K562 (cell line): ENCODE measurements at regions not wholly inside any gene's neighbourhood (a gene's known extent, or its start where the extent isn't known, plus 50 kb on each side); places are given as distances from the start of the nearest gene placed in this dataset.

ENCODE experiments used
- ATAC-seq: fragments of 200-7000 bp; cut with Tn5 transposase; 3 replicates; pipeline ENCODE4 v1.9.1; 2020; ENCODE audit warnings: moderate library complexity
- BruUV-seq: library from RNA; stranded (reverse); fragments of 400-500 nt; replicated peaks from 2 replicates; lab custom pipeline; 2021; lab: Mats Ljungman, UMichigan
- CTCF ChIA-PET: fragments of 300-600 bp; formaldehyde crosslinking; extraction: SDS; loops from one replicate; lab custom pipeline; 2021; ENCODE audit warnings: low intra/inter-chr PET ratio; lab: Yijun Ruan, JAX
- POLR2A ChIA-PET: fragments of 300-600, 350-650 bp; sonication (Branson Sonifier 250); formaldehyde crosslinking; extraction: SDS; loops from one replicate; lab custom pipeline; 2021; ENCODE audit warnings: antibody characterized with exemption, inconsistent platforms; lab: Yijun Ruan, JAX
- DNase-seq, 4 experiments: peaks; one replicate each; pipeline versions ENCODE4 v3.0.0 to v3.0.0-alpha.2; 2011 to 2018; ENCODE audit warnings: low spot score in 3 of 4, mixed read lengths in 3 of 4; ENCODE audit errors: extremely low read depth in 1 of 4
- FAIRE-seq: peaks from 2 replicates; lab custom pipeline; 2011; peaks lifted over from hg19 to GRCh38; lab: Jason Lieb, UNC
- H2AFZ ChIP-seq: 2 replicates; pipeline ENCODE4 v1.6.0; 2011; ENCODE audit warnings: low read depth, low read length, control low read depth, inconsistent platforms
- H3K27ac ChIP-seq: fragments of 200-600 bp; 3 replicates; pipeline ENCODE4 v1.8.0; 2011; ENCODE audit warnings: low read depth, mild to moderate bottlenecking, control low read depth, inconsistent platforms, low read length, moderate library complexity, mixed read lengths; ENCODE audit errors: extremely low read depth
- H3K27me3 ChIP-seq, 2 experiments: fragments of 300-600 bp in 1 of 2; 2 replicates in 1 of 2; 3 replicates in 1 of 2; pipeline versions ENCODE4 v1.6.0 to v1.8.0; 2011; ENCODE audit warnings: inconsistent platforms in 2 of 2, low read length in 2 of 2, mild to moderate bottlenecking in 1 of 2, mixed read lengths in 1 of 2, moderate library complexity in 1 of 2; ENCODE audit not compliant: control insufficient read depth in 2 of 2, insufficient read depth in 2 of 2
- H3K36me3 ChIP-seq: fragments of 300-600 bp; 3 replicates; pipeline ENCODE4 v1.8.0; 2011; ENCODE audit warnings: mild to moderate bottlenecking, low read length, inconsistent platforms; ENCODE audit not compliant: control insufficient read depth, insufficient read depth
- H3K4me1 ChIP-seq, 2 experiments: fragments of 200-600 bp in 1 of 2; replicated peaks in 1 of 2; 2 replicates in 1 of 2; 3 replicates in 1 of 2; pipeline versions ENCODE4 v1.5.1 to v1.8.0; 2011; ENCODE audit warnings: inconsistent platforms in 2 of 2, low read length in 2 of 2, mild to moderate bottlenecking in 1 of 2, mixed read lengths in 1 of 2, moderate library complexity in 1 of 2; ENCODE audit not compliant: control insufficient read depth in 2 of 2, insufficient read depth in 2 of 2
- H3K4me2 ChIP-seq: 2 replicates; pipeline ENCODE4 v1.6.1; 2011; ENCODE audit warnings: low read length, control low read depth, inconsistent platforms, mixed read lengths; ENCODE audit not compliant: insufficient read depth
- H3K4me3 ChIP-seq: fragments of 200-600 bp; sonication (generic), shearing (Covaris generic); 2 replicates; pipeline ENCODE4 v1.5.1; 2016; ENCODE audit warnings: control low read depth, inconsistent platforms
- H3K79me2 ChIP-seq: fragments of 200-600 bp; 3 replicates; pipeline ENCODE4 v1.8.0; 2011; ENCODE audit warnings: low read length, inconsistent platforms; ENCODE audit not compliant: control insufficient read depth, insufficient read depth
- H3K9ac ChIP-seq, 2 experiments: 2 replicates each; pipeline versions ENCODE4 v1.6.0 to v1.6.1; 2011; ENCODE audit warnings: low read depth in 2 of 2, low read length in 2 of 2, control low read depth in 1 of 2, inconsistent platforms in 1 of 2, mild to moderate bottlenecking in 1 of 2, mixed read lengths in 1 of 2; ENCODE audit not compliant: insufficient read depth in 1 of 2
- H3K9me1 ChIP-seq: one replicate; pipeline ENCODE4 v1.6.0; 2011; ENCODE audit warnings: inconsistent platforms, mild to moderate bottlenecking, low read length, moderate library complexity; ENCODE audit not compliant: control insufficient read depth, insufficient read depth
- H3K9me3 ChIP-seq: replicated peaks from 2 replicates; pipeline ENCODE4 v1.5.1; 2011; ENCODE audit warnings: low read depth, low read length, inconsistent platforms; ENCODE audit not compliant: control insufficient read depth, insufficient read depth
- H4K20me1 ChIP-seq: replicated peaks from 2 replicates; pipeline ENCODE4 v1.6.1; 2011; ENCODE audit warnings: low read length, inconsistent platforms, mixed read lengths; ENCODE audit not compliant: control insufficient read depth, insufficient read depth
- CBFA2T2 ChIP-seq: fragments of 450-650 bp; conservative IDR thresholded peaks from 2 replicates; pipeline ENCODE4 v1.6.1; 2017; ENCODE audit warnings: mild to moderate bottlenecking
- CREM ChIP-seq: IDR thresholded peaks from 2 replicates; pipeline ENCODE4 v1.6.1; 2014; ENCODE audit warnings: antibody characterized with exemption, low read depth
- CTCF ChIP-seq, 3 experiments: IDR thresholded peaks in 2 of 3; conservative IDR thresholded peaks in 1 of 3; 2 replicates each; pipeline ENCODE4 v1.5.1; 2011 to 2012; ENCODE audit warnings: low read length in 3 of 3, mild to moderate bottlenecking in 3 of 3, control low read depth in 2 of 3, improper control_type of control experiment in 1 of 3, inconsistent platforms in 1 of 3, low read depth in 1 of 3, mixed read lengths in 1 of 3, moderate library complexity in 1 of 3; ENCODE audit not compliant: insufficient read depth in 2 of 3
- GABPB1 ChIP-seq: sonication (generic); formaldehyde crosslinking; IDR thresholded peaks from 2 replicates; pipeline ENCODE4 v1.8.0; 2022; ENCODE audit warnings: mild to moderate bottlenecking, missing genetic modification reagents
- HDAC8 ChIP-seq: fragments of 450-650 bp; IDR thresholded peaks from 2 replicates; pipeline ENCODE4 v1.6.1; 2016; ENCODE audit warnings: mild to moderate bottlenecking, missing genetic modification characterization, moderate library complexity, missing compliant biosample characterization
- L3MBTL2 ChIP-seq: fragments of 450-650 bp; IDR thresholded peaks from 2 replicates; pipeline ENCODE4 v1.6.1; 2016; ENCODE audit warnings: mild to moderate bottlenecking, moderate library complexity
- LARP7 ChIP-seq: fragments of 450-650 bp; IDR thresholded peaks from 2 replicates; pipeline ENCODE4 v1.6.1; 2016
- MEF2A ChIP-seq: IDR thresholded peaks from 2 replicates; pipeline ENCODE4 v1.6.1; 2011; ENCODE audit warnings: low read depth, mild to moderate bottlenecking, low read length, moderate library complexity; ENCODE audit not compliant: control insufficient read depth
- MNT ChIP-seq, 2 experiments: fragments of 450-650 bp; conservative IDR thresholded peaks; 2 replicates each; pipeline ENCODE4 v1.6.1; 2017; ENCODE audit warnings: mild to moderate bottlenecking in 2 of 2, moderate library complexity in 2 of 2
- NR2F6 ChIP-seq: fragments of 450-650 bp; formaldehyde crosslinking; IDR thresholded peaks from 2 replicates; pipeline ENCODE4 v1.4.0; 2020; ENCODE audit warnings: mild to moderate bottlenecking
- PPARD ChIP-seq: fragments of 250-450 bp; sonication (Bioruptor Pico); IDR thresholded peaks from 2 replicates; pipeline ENCODE4 v1.8.0; 2022; ENCODE audit warnings: inconsistent platforms, mild to moderate bottlenecking, moderate library complexity
- PREB ChIP-seq: sonication (generic); formaldehyde crosslinking; IDR thresholded peaks from 2 replicates; pipeline ENCODE4 v1.8.1; 2023; ENCODE audit warnings: mild to moderate bottlenecking, missing genetic modification reagents
- RAD21 ChIP-seq, 2 experiments: fragments of 250-450 bp in 1 of 2; fragments of 450-650 bp in 1 of 2; sonication (Bioruptor Pico) in 1 of 2; formaldehyde crosslinking in 1 of 2; IDR thresholded peaks in 1 of 2; conservative IDR thresholded peaks in 1 of 2; 2 replicates each; pipeline versions ENCODE4 v1.4.0 to v1.8.0; 2020 to 2022; ENCODE audit warnings: mild to moderate bottlenecking in 2 of 2, moderate library complexity in 1 of 2
- SMC3 ChIP-seq: conservative IDR thresholded peaks from 2 replicates; pipeline ENCODE4 v1.6.1; 2011; ENCODE audit warnings: low read depth, low read length, improper control_type of control experiment; ENCODE audit not compliant: insufficient read depth
- THRB ChIP-seq: fragments of 450-650 bp; formaldehyde crosslinking; conservative IDR thresholded peaks from 2 replicates; pipeline ENCODE4 v1.4.0; 2022; ENCODE audit warnings: mild to moderate bottlenecking, missing genetic modification characterization
- ZFX ChIP-seq: sonication (generic); formaldehyde crosslinking; IDR thresholded peaks from 2 replicates; pipeline ENCODE4 v1.8.0; 2022; ENCODE audit warnings: mild to moderate bottlenecking, missing genetic modification reagents, moderate library complexity
- ZNF12 ChIP-seq: sonication (generic); formaldehyde crosslinking; IDR thresholded peaks from 2 replicates; pipeline ENCODE4 v1.4.0; 2020; ENCODE audit warnings: mild to moderate bottlenecking, missing genetic modification reagents
- ZNF384 ChIP-seq: IDR thresholded peaks from 2 replicates; pipeline ENCODE4 v1.6.1; 2012; ENCODE audit warnings: low read depth, low read length, improper control_type of control experiment
- ZNF830 ChIP-seq: fragments of 250-450 bp; sonication (Bioruptor Pico); IDR thresholded peaks from 2 replicates; pipeline ENCODE4 v1.5.0; 2021; ENCODE audit warnings: mild to moderate bottlenecking
- WGBS: fragments of 100-300 bp; shearing (Covaris generic); methylation state at CpG from one replicate; pipeline ENCODE4 v1.1.6; 2016; ENCODE audit warnings: low coverage, mixed read lengths; ENCODE audit not compliant: insufficient coverage; ENCODE audit errors: missing lambda C conversion rate; 5-methylcytosine and 5-hydroxymethylcytosine counted together
- in situ Hi-C: fragments of 300-500 bp; cut with MboI; formaldehyde crosslinking; loops from 4 replicates; pipeline ENCODE4 v1.15.0; 2018; ENCODE audit warnings: inconsistent platforms, mixed read lengths
- intact Hi-C: fragments of 100-400 bp; cut with micrococcal nuclease; formaldehyde crosslinking; loops from 2 replicates; pipeline ENCODE4 v1.14.2; 2022

GRCh38 chrX:40877887-40878286 is 142.5 kb upstream of the MED14 start:
- Histone ChIP-seq H3K27ac (no peak overlapping the region), H3K9me3 (no peaks in the 10 kb centered on the region), H4K20me1 (no peaks in the 10 kb centered on the region), H2AFZ (no peak overlapping the region), H3K4me1 (no peaks in the 10 kb centered on the region), H3K79me2 (no peaks in the 10 kb centered on the region), H3K9me1 (no peaks in the 10 kb centered on the region), H3K4me3 (no peak overlapping the region), H3K9ac (no peak overlapping the region), H3K36me3 (no peaks in the 10 kb centered on the region), H3K27me3 (no peaks in the 10 kb centered on the region), H3K4me2 (no peak overlapping the region)
- peak in 3 of 4 experiments; percentile 13 to 16 (median 16) for DNase-seq
- intact Hi-C loops: loop anchor here (5.0 kb wide), 1 partner anchor 374 kb away; no protein-coding TSS in a partner anchor
- in situ Hi-C loops: no loop called here
- no peak for FAIRE-seq
- no TSS peak for BruUV-seq
- POLR2A ChIA-PET: interaction anchor here (0.6 to 1.1 kb wide), 2 partner anchors 12 to 90 kb away, joined by 3 read pairs; no protein-coding TSS in a partner anchor
- CTCF ChIA-PET: no interaction called here
- WGBS: 33% methylated on average over 4 of the region's 4 CpGs
- no peak for ATAC-seq
- TF ChIP-seq ZNF830: no peak
- TF ChIP-seq SMC3: 0 out of 2 replicates have a peak, but pooled peaks have one; percentile 24
- no peak for TF ChIP-seq PREB
- no peak for TF ChIP-seq ZFX
- no peak for TF ChIP-seq L3MBTL2
- peak in 2 of 3 experiments; percentile 28 to 50; a peak in 3 of 6 replicates for TF ChIP-seq CTCF (IDR thresholded peaks at IDR 0.05 in 2 of 3, conservative IDR thresholded peaks at IDR 0.05 in 1 of 3; ENCODE audit: insufficient read depth in 2 of 3, low read depth in 1 of 3, low read length in 3 of 3)
- no peak for TF ChIP-seq NR2F6 (CRISPR knock-in tag)
- TF ChIP-seq ZNF384: no peak
- no peak for TF ChIP-seq CREM
- TF ChIP-seq MNT (conservative IDR thresholded peaks at IDR 0.05): no peak
- no peak for TF ChIP-seq THRB (CRISPR knock-in tag)
- TF ChIP-seq LARP7: no peak
- no peak for TF ChIP-seq CBFA2T2
- TF ChIP-seq PPARD: no peak
- TF ChIP-seq HDAC8 (tag): no peak
- TF ChIP-seq MEF2A: 0 out of 2 replicates have a peak, but pooled peaks have one; percentile 5
- no peak for TF ChIP-seq ZNF12 (CRISPR knock-in tag)
- no peak for TF ChIP-seq GABPB1 (CRISPR knock-in tag)
- peak; percentile 41 to 58 for TF ChIP-seq RAD21 (CRISPR knock-in tag; conservative IDR thresholded peaks at IDR 0.05 in 1 of 2, IDR thresholded peaks at IDR 0.05 in 1 of 2)
